Neural progenitor cell (in vitro differentiated cells): ENCODE measurements at regions not wholly inside any gene's neighbourhood (a gene's known extent, or its start where the extent isn't known, plus 50 kb on each side); places are given as distances from the start of the nearest gene placed in this dataset.

Experiments
- DNase-seq: peaks from one replicate; pipeline ENCODE4 v3.0.0-alpha.2; 2016; ENCODE audit warnings: low spot score
- H2AFZ ChIP-seq: fragments of 200-600 bp; sonication (generic); replicated peaks from 2 replicates; pipeline ENCODE4 v1.6.1; 2016; ENCODE audit warnings: antibody characterized with exemption
- H3F3A ChIP-seq: fragments of 200-600 bp; sonication (generic); 2 replicates; pipeline ENCODE4 v1.6.1; 2016; ENCODE audit warnings: antibody characterized with exemption, low read depth
- H3K27ac ChIP-seq: fragments of 200-600 bp; sonication (generic); 2 replicates; pipeline ENCODE4 v1.5.1; 2016; ENCODE audit warnings: mild to moderate bottlenecking
- H3K27me3 ChIP-seq: fragments of 200-600 bp; sonication (generic); 2 replicates; pipeline ENCODE4 v1.6.1; 2016; ENCODE audit warnings: mild to moderate bottlenecking, moderate library complexity
- H3K36me3 ChIP-seq: fragments of 200-600 bp; sonication (generic); 2 replicates; pipeline ENCODE4 v1.5.1; 2016
- H3K4me1 ChIP-seq: fragments of 200-600 bp; sonication (generic); 2 replicates; pipeline ENCODE4 v1.6.1; 2016; ENCODE audit warnings: mixed run types
- H3K4me2 ChIP-seq: fragments of 200-600 bp; sonication (generic); 2 replicates; pipeline ENCODE4 v1.6.1; 2016
- H3K4me3 ChIP-seq: fragments of 200-600 bp; sonication (generic); 2 replicates; pipeline ENCODE4 v1.5.1; 2016
- H3K79me2 ChIP-seq: fragments of 200-600 bp; sonication (generic); 2 replicates; pipeline ENCODE4 v1.6.1; 2016; ENCODE audit warnings: low read depth
- H3K9ac ChIP-seq: fragments of 200-600 bp; sonication (generic); 2 replicates; pipeline ENCODE4 v1.6.1; 2016
- H3K9me3 ChIP-seq: fragments of 200-600 bp; sonication (generic); 2 replicates; pipeline ENCODE4 v1.5.1; 2016; ENCODE audit warnings: low read depth
- H4K20me1 ChIP-seq: fragments of 200-600 bp; sonication (generic); 2 replicates; pipeline ENCODE4 v1.6.1; 2016; ENCODE audit warnings: low read depth
- H3K27ac Mint-ChIP-seq: 3 replicates; pipeline ENCODE4 v1.8.0; 2021; ENCODE audit warnings: mixed read lengths
- H3K27me3 Mint-ChIP-seq: 2 replicates; pipeline ENCODE4 v1.8.0; 2022; ENCODE audit warnings: low read depth, mild to moderate bottlenecking, inconsistent platforms, moderate library complexity, mixed read lengths; ENCODE audit not compliant: insufficient read depth
- H3K36me3 Mint-ChIP-seq: 3 replicates; pipeline ENCODE4 v1.8.0; 2021; ENCODE audit warnings: mixed read lengths
- H3K4me1 Mint-ChIP-seq: 3 replicates; pipeline ENCODE4 v1.8.0; 2021; ENCODE audit warnings: mixed read lengths
- H3K4me3 Mint-ChIP-seq: 3 replicates; pipeline ENCODE4 v1.8.0; 2021; ENCODE audit warnings: mild to moderate bottlenecking, moderate library complexity, mixed read lengths
- H3K9me3 Mint-ChIP-seq: 3 replicates; pipeline ENCODE4 v1.8.0; 2020; ENCODE audit warnings: mixed read lengths
- EZH2 ChIP-seq: fragments of 200-600 bp; sonication (generic); IDR thresholded peaks from 2 replicates; pipeline ENCODE4 v1.6.1; 2017; ENCODE audit warnings: antibody characterized with exemption, mild to moderate bottlenecking, moderate library complexity
- EZH2phosphoT487 ChIP-seq: fragments of 200-600 bp; sonication (generic); IDR thresholded peaks from 2 replicates; pipeline ENCODE4 v1.6.1; 2017; ENCODE audit warnings: antibody characterized with exemption
- TF ChIP-seq, protein P1 (sequence below): fragments of 200-600 bp; sonication (generic); IDR thresholded peaks from 2 replicates; pipeline ENCODE4 v1.5.1; 2017; ENCODE audit warnings: antibody characterized with exemption, mild to moderate bottlenecking

GRCh38 chr7:156065400-156065799 lies 253.1 kb upstream of the SHH start:
- peaks cover 7% of the 10 kb centered on the region for H3F3A ChIP-seq
- H3K4me3 Mint-ChIP-seq, result no peak overlapping the region
- no peak overlapping the region for H3K4me2 ChIP-seq
- no peak overlapping the region for H3K27ac Mint-ChIP-seq
- H3K27ac ChIP-seq, result no peak overlapping the region
- no peaks in the 10 kb centered on the region for H3K4me1 ChIP-seq
- H3K27me3 Mint-ChIP-seq, result peaks cover 7% of the 10 kb centered on the region
- no peak overlapping the region for H3K4me3 ChIP-seq
- no peak overlapping the region for H2AFZ ChIP-seq
- no peaks in the 10 kb centered on the region for H3K36me3 ChIP-seq
- H3K79me2 ChIP-seq, result no peaks in the 10 kb centered on the region
- no peak for DNase-seq
- no peaks in the 10 kb centered on the region for H3K36me3 Mint-ChIP-seq
- TF ChIP-seq EZH2phosphoT487 (no peak), EZH2 (no peak)
- TF ChIP-seq, protein P1, sequence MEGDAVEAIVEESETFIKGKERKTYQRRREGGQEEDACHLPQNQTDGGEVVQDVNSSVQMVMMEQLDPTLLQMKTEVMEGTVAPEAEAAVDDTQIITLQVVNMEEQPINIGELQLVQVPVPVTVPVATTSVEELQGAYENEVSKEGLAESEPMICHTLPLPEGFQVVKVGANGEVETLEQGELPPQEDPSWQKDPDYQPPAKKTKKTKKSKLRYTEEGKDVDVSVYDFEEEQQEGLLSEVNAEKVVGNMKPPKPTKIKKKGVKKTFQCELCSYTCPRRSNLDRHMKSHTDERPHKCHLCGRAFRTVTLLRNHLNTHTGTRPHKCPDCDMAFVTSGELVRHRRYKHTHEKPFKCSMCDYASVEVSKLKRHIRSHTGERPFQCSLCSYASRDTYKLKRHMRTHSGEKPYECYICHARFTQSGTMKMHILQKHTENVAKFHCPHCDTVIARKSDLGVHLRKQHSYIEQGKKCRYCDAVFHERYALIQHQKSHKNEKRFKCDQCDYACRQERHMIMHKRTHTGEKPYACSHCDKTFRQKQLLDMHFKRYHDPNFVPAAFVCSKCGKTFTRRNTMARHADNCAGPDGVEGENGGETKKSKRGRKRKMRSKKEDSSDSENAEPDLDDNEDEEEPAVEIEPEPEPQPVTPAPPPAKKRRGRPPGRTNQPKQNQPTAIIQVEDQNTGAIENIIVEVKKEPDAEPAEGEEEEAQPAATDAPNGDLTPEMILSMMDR, result no peak
- peaks cover 6% of the 10 kb centered on the region for H3K9me3 Mint-ChIP-seq
- no peaks in the 10 kb centered on the region for H4K20me1 ChIP-seq
- H3K4me1 Mint-ChIP-seq, result peaks cover 3% of the 10 kb centered on the region
- no peaks in the 10 kb centered on the region for H3K27me3 ChIP-seq
- H3K9me3 ChIP-seq, result no peaks in the 10 kb centered on the region
- H3K9ac ChIP-seq, result no peak overlapping the region

DNA sequence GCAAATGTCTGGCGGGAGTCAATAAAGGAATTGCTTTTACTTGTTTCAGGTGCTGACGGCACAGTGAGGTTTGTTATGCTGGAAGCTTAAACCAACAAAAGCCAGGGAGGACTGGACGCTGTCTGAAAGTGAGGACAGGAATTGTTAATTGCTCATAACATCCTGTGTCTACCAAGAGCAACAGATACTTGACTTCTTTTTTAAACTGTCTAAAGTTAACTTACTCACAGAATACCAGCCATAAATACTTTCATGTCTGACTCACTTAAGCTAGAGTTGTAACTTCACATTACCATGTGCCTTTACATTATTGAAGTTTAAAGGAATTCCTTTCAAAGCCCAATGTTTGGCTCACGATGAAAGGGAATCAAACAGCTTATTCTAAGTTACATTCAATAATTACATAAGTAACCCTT lies 252.7 kb upstream of the SHH start:
- Mint-ChIP-seq H3K4me3 (no peak overlapping the region), H3K36me3 (no peaks in the 10 kb centered on the region), H3K9me3 (peaks cover 6% of the 10 kb centered on the region), H3K27me3 (peaks cover 7% of the 10 kb centered on the region), H3K27ac (no peak overlapping the region), H3K4me1 (peaks cover 3% of the 10 kb centered on the region)
- H4K20me1 ChIP-seq, result no peaks in the 10 kb centered on the region
- H3K4me3 ChIP-seq, result no peak overlapping the region
- no peaks in the 10 kb centered on the region for H3K36me3 ChIP-seq
- H3F3A ChIP-seq, result peaks cover 7% of the 10 kb centered on the region
- H3K27ac ChIP-seq, result no peak overlapping the region
- H3K27me3 ChIP-seq, result no peaks in the 10 kb centered on the region
- TF ChIP-seq EZH2phosphoT487 (no peak), EZH2 (no peak)
- TF ChIP-seq, protein P1, result no peak
- H2AFZ ChIP-seq, result no peak overlapping the region
- DNase-seq, result no peak
- no peak overlapping the region for H3K9ac ChIP-seq
- H3K9me3 ChIP-seq, result no peaks in the 10 kb centered on the region
- no peaks in the 10 kb centered on the region for H3K4me1 ChIP-seq
- no peak overlapping the region for H3K4me2 ChIP-seq
- no peaks in the 10 kb centered on the region for H3K79me2 ChIP-seq

GRCh38 chr7:156063241-156063810 lies 251.1 kb upstream of the SHH start:
- peaks cover 7% of the 10 kb centered on the region for H3K27me3 Mint-ChIP-seq
- H3K79me2 ChIP-seq, result no peaks in the 10 kb centered on the region
- no peaks in the 10 kb centered on the region for H3K27me3 ChIP-seq
- no peak overlapping the region for H3K27ac Mint-ChIP-seq
- peaks cover 6% of the 10 kb centered on the region for H3K9me3 Mint-ChIP-seq
- H3K4me3 Mint-ChIP-seq, result no peak overlapping the region
- no peaks in the 10 kb centered on the region for H3K36me3 ChIP-seq
- no peaks in the 10 kb centered on the region for H3K36me3 Mint-ChIP-seq
- no peaks in the 10 kb centered on the region for H3K9me3 ChIP-seq
- H3K4me3 ChIP-seq, result no peak overlapping the region
- no peak overlapping the region for H3K4me2 ChIP-seq
- TF ChIP-seq, protein P1, result no peak
- TF ChIP-seq EZH2, result no peak
- no peak for TF ChIP-seq EZH2phosphoT487
- no peaks in the 10 kb centered on the region for H4K20me1 ChIP-seq
- H3K4me1 ChIP-seq, result no peaks in the 10 kb centered on the region
- DNase-seq, result no peak
- no peak overlapping the region for H2AFZ ChIP-seq
- H3K4me1 Mint-ChIP-seq, result peaks cover 3% of the 10 kb centered on the region
- peaks cover 7% of the 10 kb centered on the region for H3F3A ChIP-seq
- H3K27ac ChIP-seq, result no peak overlapping the region
- no peak overlapping the region for H3K9ac ChIP-seq
